OCI-M1 (cell line): ENCODE measurements at regions not wholly inside any gene's neighbourhood (a gene's known extent, or its start where the extent isn't known, plus 50 kb on each side); places are given as distances from the start of the nearest gene placed in this dataset.

ENCODE experiments used
- DNase-seq: peaks from one replicate; lab custom pipeline; 2025; lab: John Stamatoyannopoulos, UW

- no peak for DNase-seq
These were observed 266.7 kb downstream of the CNTN3 start for GRCh38 chr3:74347563-74348268.

GRCh38 chr3:74346896-74347295, 267.6 kb downstream of the CNTN3 start:
- DNase-seq: no peak

GRCh38 chr3:74345701-74346100, 268.8 kb downstream of the CNTN3 start:
- DNase-seq: no peak

- DNase-seq: no peak
These were observed 269.5 kb downstream of the CNTN3 start for GRCh38 chr3:74344865-74345440.

GRCh38 chr3:74343391-74343790, 271.1 kb downstream of the CNTN3 start:
- DNase-seq: no peak

- DNase-seq: no peak
These were observed 275.5 kb downstream of the CNTN3 start for GRCh38 chr3:74338998-74339397.

- DNase-seq: no peak
These were observed 282.3 kb downstream of the CNTN3 start for GRCh38 chr3:74332165-74332564.

- DNase-seq: no peak
These were observed 282.7 kb downstream of the CNTN3 start for GRCh38 chr3:74331711-74332110.

- no peak for DNase-seq
These were observed 285.4 kb downstream of the CNTN3 start for GRCh38 chr3:74329096-74329495.

- no peak for DNase-seq
These were observed 286.0 kb downstream of the CNTN3 start for GRCh38 chr3:74328435-74328834.

GRCh38 chr3:74315291-74315690, 299.2 kb downstream of the CNTN3 start:
- no peak for DNase-seq

- DNase-seq: no peak
These were observed 299.8 kb downstream of the CNTN3 start for GRCh38 chr3:74314696-74315095.

GRCh38 chr3:74309716-74310115, 304.7 kb downstream of the CNTN3 start:
- DNase-seq: no peak

- no peak for DNase-seq
These were observed 310.0 kb downstream of the CNTN3 start for GRCh38 chr3:74304424-74304823.

GRCh38 chr3:74303711-74304110, 310.7 kb downstream of the CNTN3 start:
- DNase-seq: no peak

- DNase-seq: no peak
These were observed 311.5 kb downstream of the CNTN3 start for GRCh38 chr3:74302969-74303368.

- DNase-seq: no peak
These were observed 312.2 kb downstream of the CNTN3 start for GRCh38 chr3:74302281-74302680.

- DNase-seq: no peak
These were observed 313.4 kb downstream of the CNTN3 start for GRCh38 chr3:74301056-74301455.

- no peak for DNase-seq
These were observed 319.0 kb downstream of the CNTN3 start for GRCh38 chr3:74295479-74295878.

GRCh38 chr3:74288761-74289160, 325.7 kb downstream of the CNTN3 start:
- peak; percentile 1 for DNase-seq

GRCh38 chr3:74287557-74287956, 326.9 kb downstream of the CNTN3 start:
- no peak for DNase-seq

GRCh38 chr3:74282202-74282601, 332.3 kb downstream of the CNTN3 start:
- no peak for DNase-seq

GRCh38 chr3:74281705-74282104, 332.8 kb downstream of the CNTN3 start:
- no peak for DNase-seq
